AG10803 (cell line): ENCODE measurements at regions not wholly inside any gene's neighbourhood (a gene's known extent, or its start where the extent isn't known, plus 50 kb on each side); places are given as distances from the start of the nearest gene placed in this dataset.

Source experiments
- DNase-seq: peaks from one replicate; pipeline ENCODE4 v3.0.0; 2010; ENCODE audit warnings: low read depth
- H3K4me3 ChIP-seq: 2 replicates; pipeline ENCODE4 v1.5.1; 2011; ENCODE audit warnings: mild to moderate bottlenecking, low read length, control low read depth
- CTCF ChIP-seq: conservative IDR thresholded peaks from 2 replicates; pipeline ENCODE4 v1.5.1; 2011; ENCODE audit warnings: mild to moderate bottlenecking, low read length, control low read depth, inconsistent platforms

GRCh38 chr16:64304951-64305350, 816.9 kb downstream of the CDH11 start:
- H3K4me3 ChIP-seq, result no peak overlapping the region
- no peak for TF ChIP-seq CTCF

GRCh38 chr16:64304396-64304795, 817.5 kb downstream of the CDH11 start:
- no peak for DNase-seq
- H3K4me3 ChIP-seq, result no peak overlapping the region
- no peak for TF ChIP-seq CTCF

More at GRCh38 chr16:64304951-64305350, 816.9 kb downstream of the CDH11 start:
- no peak for DNase-seq

- DNase-seq, result no peak
- TF ChIP-seq CTCF, result no peak
- no peak overlapping the region for H3K4me3 ChIP-seq
Measured at GRCh38 chr16:64297863-64298600, 823.8 kb downstream of the CDH11 start.

GRCh38 chr16:64295466-64295865, 826.4 kb downstream of the CDH11 start:
- H3K4me3 ChIP-seq, result no peak overlapping the region
- DNase-seq, result no peak
- no peak for TF ChIP-seq CTCF

- TF ChIP-seq CTCF, result no peak
- peak; percentile 17 for DNase-seq
- H3K4me3 ChIP-seq, result no peak overlapping the region
Measured at GRCh38 chr16:64292953-64293352, 828.9 kb downstream of the CDH11 start.

GRCh38 chr16:64292161-64292560, 829.7 kb downstream of the CDH11 start:
- DNase-seq, result no peak
- TF ChIP-seq CTCF, result no peak
- no peak overlapping the region for H3K4me3 ChIP-seq

- no peak overlapping the region for H3K4me3 ChIP-seq
- DNase-seq, result no peak
- TF ChIP-seq CTCF, result no peak
Measured at GRCh38 chr16:64290461-64290860, 831.4 kb downstream of the CDH11 start.
